ENCODE measurements at regions not wholly inside any gene's neighbourhood (a gene's known extent, or its start where the extent isn't known, plus 50 kb on each side); places are given as distances from the start of the nearest gene placed in this dataset.
A peak's percentile ranks its signal among the peaks of the same experiment; 100 is the strongest.

GRCh38 chr1:60279798-60280197 is 206.2 kb upstream of the C1orf87 start:
- peak in 1 of 2 donors; percentile 35 for DNase-seq (ENCODE audit: low read depth in 1 of 2, low spot score in 1 of 2)
- Histone ChIP-seq H3K27me3 (no peaks in the 10 kb centered on the region), H3K36me3 (no peaks in the 10 kb centered on the region), H3K4me1 (ENCODE audit: low read depth) (peaks cover 16% of the 10 kb centered on the region), H3K4me3 (no peak overlapping the region), H3K27ac (no peak overlapping the region), H3K9me3 (ENCODE audit: low read depth) (no peaks in the 10 kb centered on the region)
- no peak for TF ChIP-seq CTCF (IDR thresholded peaks at IDR 0.05; ENCODE audit: low read depth, low read length)

- DNase-seq (ENCODE audit: low read depth in 1 of 2, low spot score in 1 of 2): no peak
- no peaks in the 10 kb centered on the region for H3K9me3 ChIP-seq (ENCODE audit: low read depth)
- H3K4me1 ChIP-seq (ENCODE audit: low read depth): peaks cover 16% of the 10 kb centered on the region
- TF ChIP-seq CTCF (IDR thresholded peaks at IDR 0.05; ENCODE audit: low read depth, low read length): no peak
- no peak overlapping the region for H3K4me3 ChIP-seq
- H3K36me3 ChIP-seq: no peaks in the 10 kb centered on the region
- H3K27ac ChIP-seq: no peak overlapping the region
- H3K27me3 ChIP-seq: no peaks in the 10 kb centered on the region
Observed at GRCh38 chr1:60277269-60277668, 203.7 kb upstream of the C1orf87 start.

- Histone ChIP-seq H3K36me3 (no peaks in the 10 kb centered on the region), H3K4me3 (no peak overlapping the region), H3K27me3 (no peaks in the 10 kb centered on the region), H3K9me3 (ENCODE audit: low read depth) (no peaks in the 10 kb centered on the region), H3K27ac (no peak overlapping the region), H3K4me1 (ENCODE audit: low read depth) (no peaks in the 10 kb centered on the region)
- no peak for DNase-seq (ENCODE audit: low read depth in 1 of 2, low spot score in 1 of 2)
- no peak for TF ChIP-seq CTCF (IDR thresholded peaks at IDR 0.05; ENCODE audit: low read depth, low read length)
Observed at GRCh38 chr1:60274422-60275290, 201.1 kb upstream of the C1orf87 start.

GRCh38 chr1:60273185-60273584 is 199.6 kb upstream of the C1orf87 start:
- Histone ChIP-seq H3K27ac (no peak overlapping the region), H3K36me3 (no peaks in the 10 kb centered on the region), H3K4me3 (no peak overlapping the region), H3K4me1 (ENCODE audit: low read depth) (no peaks in the 10 kb centered on the region), H3K27me3 (no peaks in the 10 kb centered on the region), H3K9me3 (ENCODE audit: low read depth) (no peaks in the 10 kb centered on the region)
- TF ChIP-seq CTCF (IDR thresholded peaks at IDR 0.05; ENCODE audit: low read depth, low read length): no peak
- DNase-seq (ENCODE audit: low read depth in 1 of 2, low spot score in 1 of 2): no peak

- TF ChIP-seq CTCF (IDR thresholded peaks at IDR 0.05; ENCODE audit: low read depth, low read length): no peak
- H3K9me3 ChIP-seq (ENCODE audit: low read depth): no peaks in the 10 kb centered on the region
- no peak overlapping the region for H3K27ac ChIP-seq
- H3K27me3 ChIP-seq: no peaks in the 10 kb centered on the region
- no peak overlapping the region for H3K4me3 ChIP-seq
- DNase-seq (ENCODE audit: low read depth in 1 of 2, low spot score in 1 of 2): no peak
- no peaks in the 10 kb centered on the region for H3K4me1 ChIP-seq (ENCODE audit: low read depth)
- no peaks in the 10 kb centered on the region for H3K36me3 ChIP-seq
Observed at GRCh38 chr1:60271041-60271440, 197.5 kb upstream of the C1orf87 start.
